ENCODE measurements at regions not wholly inside any gene's neighbourhood (a gene's known extent, or its start where the extent isn't known, plus 50 kb on each side); places are given as distances from the start of the nearest gene placed in this dataset.
A peak's percentile ranks its signal among the peaks of the same experiment; 100 is the strongest.

GRCh38 chr5:124195411-124195810 lies 551.0 kb downstream of the ZNF608 start:
- TF ChIP-seq REST (IDR thresholded peaks at IDR 0.05; ENCODE audit: insufficient read depth in 1 of 2, low read depth in 2 of 2, low read length in 2 of 2), result no peak
- no peak for TF ChIP-seq POLR2AphosphoS5 (IDR thresholded peaks at IDR 0.05; ENCODE audit: low read depth, low read length)
- no peak for TF ChIP-seq FOXP2 (optimal IDR thresholded peaks at IDR 0.05; ENCODE audit: borderline replicate concordance, extremely low read depth, extremely low read length, insufficient read depth)
- TF ChIP-seq TAF1 (IDR thresholded peaks at IDR 0.05; ENCODE audit: borderline replicate concordance, insufficient read depth, low read length), result no peak
- TF ChIP-seq SIN3A (IDR thresholded peaks at IDR 0.05; ENCODE audit: borderline replicate concordance, insufficient read depth, low read length), result no peak

- TF ChIP-seq TAF1 (IDR thresholded peaks at IDR 0.05; ENCODE audit: borderline replicate concordance, insufficient read depth, low read length) (no peak), POLR2AphosphoS5 (IDR thresholded peaks at IDR 0.05; ENCODE audit: low read depth, low read length) (no peak), SIN3A (IDR thresholded peaks at IDR 0.05; ENCODE audit: borderline replicate concordance, insufficient read depth, low read length) (no peak), REST (IDR thresholded peaks at IDR 0.05; ENCODE audit: insufficient read depth in 1 of 2, low read depth in 2 of 2, low read length in 2 of 2) (no peak), FOXP2 (optimal IDR thresholded peaks at IDR 0.05; ENCODE audit: borderline replicate concordance, extremely low read depth, extremely low read length, insufficient read depth) (no peak)
Measured at GRCh38 chr5:124194282-124194681, 552.2 kb downstream of the ZNF608 start.

GRCh38 chr5:124193371-124193789 lies 553.1 kb downstream of the ZNF608 start:
- no peak for TF ChIP-seq TAF1 (IDR thresholded peaks at IDR 0.05; ENCODE audit: borderline replicate concordance, insufficient read depth, low read length)
- TF ChIP-seq REST (IDR thresholded peaks at IDR 0.05; ENCODE audit: insufficient read depth in 1 of 2, low read depth in 2 of 2, low read length in 2 of 2), result peak in 1 of 2 experiments; percentile 56; a peak in 1 of 4 replicates

GRCh38 chr5:124192716-124193115 lies 553.7 kb downstream of the ZNF608 start:
- TF ChIP-seq REST (IDR thresholded peaks at IDR 0.05; ENCODE audit: insufficient read depth in 1 of 2, low read depth in 2 of 2, low read length in 2 of 2) (no peak), POLR2AphosphoS5 (IDR thresholded peaks at IDR 0.05; ENCODE audit: low read depth, low read length) (no peak), SIN3A (IDR thresholded peaks at IDR 0.05; ENCODE audit: borderline replicate concordance, insufficient read depth, low read length) (no peak), TAF1 (IDR thresholded peaks at IDR 0.05; ENCODE audit: borderline replicate concordance, insufficient read depth, low read length) (no peak), FOXP2 (optimal IDR thresholded peaks at IDR 0.05; ENCODE audit: borderline replicate concordance, extremely low read depth, extremely low read length, insufficient read depth) (no peak)

- TF ChIP-seq SIN3A (IDR thresholded peaks at IDR 0.05; ENCODE audit: borderline replicate concordance, insufficient read depth, low read length) (no peak), FOXP2 (optimal IDR thresholded peaks at IDR 0.05; ENCODE audit: borderline replicate concordance, extremely low read depth, extremely low read length, insufficient read depth) (no peak), REST (IDR thresholded peaks at IDR 0.05; ENCODE audit: insufficient read depth in 1 of 2, low read depth in 2 of 2, low read length in 2 of 2) (no peak), TAF1 (IDR thresholded peaks at IDR 0.05; ENCODE audit: borderline replicate concordance, insufficient read depth, low read length) (no peak), POLR2AphosphoS5 (IDR thresholded peaks at IDR 0.05; ENCODE audit: low read depth, low read length) (no peak)
Measured at GRCh38 chr5:124185716-124186115, 560.7 kb downstream of the ZNF608 start.
